Panc1 (cell line): ENCODE measurements at regions not wholly inside any gene's neighbourhood (a gene's known extent, or its start where the extent isn't known, plus 50 kb on each side); places are given as distances from the start of the nearest gene placed in this dataset.
A peak's percentile ranks its signal among the peaks of the same experiment; 100 is the strongest.

Experiments used
- ATAC-seq: fragments of 200-7000 bp; cut with Tn5 transposase; 2 replicates; pipeline ENCODE4 v1.9.1; 2020; ENCODE audit warnings: mild to moderate bottlenecking, moderate library complexity
- BruUV-seq: library from RNA; stranded (reverse); fragments of 400-500 nt; replicated peaks from 2 replicates; lab custom pipeline; 2021; lab: Mats Ljungman, UMichigan
- CTCF ChIA-PET: fragments of 300-600 bp; sonication (Branson Sonifier 250); formaldehyde crosslinking; loops from one replicate; lab custom pipeline; 2022; ENCODE audit warnings: antibody characterized with exemption; lab: Charles Lee
- POLR2A ChIA-PET: fragments of 300-600 bp; sonication (Branson Sonifier 250); formaldehyde crosslinking; loops from one replicate; lab custom pipeline; 2022; ENCODE audit warnings: antibody characterized with exemption; lab: Charles Lee
- DNase-seq: peaks from one replicate; pipeline ENCODE4 v3.0.0-alpha.2; 2010; ENCODE audit warnings: low read depth, low spot score
- H3K27ac ChIP-seq: 2 replicates; pipeline ENCODE4 v1.5.1; 2011; ENCODE audit warnings: mild to moderate bottlenecking, low read length, inconsistent platforms
- H3K27me3 ChIP-seq: fragments of 200-500 bp; sonication (Bioruptor generic); 2 replicates; pipeline ENCODE4 v1.6.0; 2014; ENCODE audit warnings: low read length, inconsistent platforms; ENCODE audit not compliant: control insufficient read depth, insufficient read depth
- H3K36me3 ChIP-seq: fragments of 200-500 bp; sonication (Bioruptor generic); 2 replicates; pipeline ENCODE4 v1.5.1; 2014; ENCODE audit warnings: inconsistent platforms, mild to moderate bottlenecking, low read length, moderate library complexity; ENCODE audit not compliant: control insufficient read depth, insufficient read depth
- H3K4me1 ChIP-seq: 2 replicates; pipeline ENCODE4 v1.5.1; 2011; ENCODE audit warnings: inconsistent platforms, mild to moderate bottlenecking, low read length, moderate library complexity; ENCODE audit not compliant: control insufficient read depth, insufficient read depth
- H3K4me3 ChIP-seq, 2 experiments: 2 replicates each; pipeline ENCODE4 v1.5.1; 2011 to 2012; ENCODE audit warnings: low read depth in 2 of 2, low read length in 2 of 2, mild to moderate bottlenecking in 2 of 2, inconsistent platforms in 1 of 2, moderate library complexity in 1 of 2
- H3K9me3 ChIP-seq: fragments of 200-500 bp; sonication (Bioruptor generic); 2 replicates; pipeline ENCODE4 v1.5.1; 2014; ENCODE audit warnings: low read depth, mild to moderate bottlenecking, inconsistent platforms, low read length, moderate library complexity; ENCODE audit not compliant: control insufficient read depth, insufficient read depth
- CTCF ChIP-seq: fragments of 450-650 bp; IDR thresholded peaks from 2 replicates; pipeline ENCODE4 v1.5.1; 2017; ENCODE audit warnings: mild to moderate bottlenecking
- POLR2AphosphoS5 ChIP-seq: IDR thresholded peaks from 2 replicates; pipeline ENCODE4 v1.6.1; 2012; ENCODE audit warnings: mild to moderate bottlenecking, low read depth, low read length, moderate library complexity
- REST ChIP-seq, 2 experiments: IDR thresholded peaks; 2 replicates each; pipeline ENCODE4 v1.6.1; 2011 to 2012; ENCODE audit warnings: low read depth in 2 of 2, control low read depth in 1 of 2, low read length in 1 of 2, mild to moderate bottlenecking in 1 of 2, moderate library complexity in 1 of 2; ENCODE audit not compliant: insufficient read depth in 1 of 2
- SIN3A ChIP-seq: IDR thresholded peaks from 2 replicates; pipeline ENCODE4 v1.6.1; 2012; ENCODE audit warnings: low read depth, mild to moderate bottlenecking, low read length, moderate library complexity, borderline replicate concordance; ENCODE audit not compliant: insufficient read depth
- TCF7L2 ChIP-seq: IDR thresholded peaks from 2 replicates; pipeline ENCODE4 v1.6.1; 2011; ENCODE audit warnings: mild to moderate bottlenecking, low read depth, low read length, inconsistent platforms
- in situ Hi-C: cut with HindIII; loops from 2 replicates; pipeline ENCODE4 v1.10.0; 2016; ENCODE audit warnings: low sequenced_read_pairs, low pct_unique_long_range_greater_than_20kb
- intact Hi-C: fragments of 100-400 bp; cut with micrococcal nuclease; formaldehyde crosslinking; loops from one replicate; pipeline ENCODE4 v1.10.0; 2022; ENCODE audit not compliant: unreplicated experiment

- no peaks in the 10 kb centered on the region for H3K9me3 ChIP-seq
- no peaks in the 10 kb centered on the region for H3K36me3 ChIP-seq
- DNase-seq: no peak
- no peak overlapping the region for H3K27ac ChIP-seq
- no peak overlapping the region for H3K4me3 ChIP-seq
- ChIA-PET POLR2A (interaction anchor here (0.6 kb wide), 1 partner anchor 468 kb away, joined by 3 read pairs; no protein-coding TSS in a partner anchor), CTCF (no interaction called here)
- H3K27me3 ChIP-seq: no peaks in the 10 kb centered on the region
- TF ChIP-seq POLR2AphosphoS5 (no peak), CTCF (no peak), REST (IDR thresholded peaks at IDR 0.05; ENCODE audit: insufficient read depth in 1 of 2, low read depth in 2 of 2, low read length in 1 of 2) (no peak), TCF7L2 (no peak), SIN3A (no peak)
- in situ Hi-C loops: no loop called here
- ATAC-seq: no peak
- H3K4me1 ChIP-seq: no peaks in the 10 kb centered on the region
- intact Hi-C loops: no loop called here
- BruUV-seq: no TSS peak
Observed at GRCh38 chr13:70347947-70348620, 239.8 kb upstream of the KLHL1 start.

GRCh38 chr13:70339738-70340137, 231.5 kb upstream of the KLHL1 start:
- no peak overlapping the region for H3K4me3 ChIP-seq
- no peaks in the 10 kb centered on the region for H3K36me3 ChIP-seq
- no peaks in the 10 kb centered on the region for H3K4me1 ChIP-seq
- no peak overlapping the region for H3K27ac ChIP-seq
- H3K9me3 ChIP-seq: no peaks in the 10 kb centered on the region
- TF ChIP-seq CTCF: peak; percentile 56
- no peak for TF ChIP-seq SIN3A
- in situ Hi-C loops (no loop called here), intact Hi-C loops (loop anchor here (10.0 kb wide), 1 partner anchor 225 kb away; no protein-coding TSS in a partner anchor)
- H3K27me3 ChIP-seq: no peaks in the 10 kb centered on the region
- ChIA-PET CTCF (no interaction called here), POLR2A (no interaction called here)
- no TSS peak for BruUV-seq
- no peak for ATAC-seq
- peak; percentile 4 for DNase-seq
